ENCODE measurements at regions not wholly inside any gene's neighbourhood (a gene's known extent, or its start where the extent isn't known, plus 50 kb on each side); places are given as distances from the start of the nearest gene placed in this dataset.

GRCh38 chr20:11207749-11208502 lies 534.1 kb upstream of the JAG1 start:
- Histone ChIP-seq H3K4me1 (ENCODE audit: control insufficient read depth in 1 of 2, insufficient read depth in 2 of 2, low read depth in 1 of 2, low read length in 1 of 2) (peaks cover 3 to 17% of the 10 kb centered on the region in 2 experiments), H3K36me3 (replicated peaks in 1 of 2; ENCODE audit: control insufficient read depth in 1 of 2, insufficient read depth in 2 of 2, low read length in 1 of 2) (no peaks in the 10 kb centered on the region), H4K20me1 (ENCODE audit: insufficient read depth) (no peaks in the 10 kb centered on the region), H3K79me2 (ENCODE audit: insufficient read depth) (no peaks in the 10 kb centered on the region), H3K4me3 (ENCODE audit: low read depth in 2 of 2, low read length in 1 of 2) (no peak overlapping the region), H3K27me3 (ENCODE audit: insufficient read depth) (no peaks in the 10 kb centered on the region), H2AFZ (ENCODE audit: low read depth) (no peak overlapping the region), H3K9me3 (no peaks in the 10 kb centered on the region), H3K4me2 (peak overlapping the region; percentile 48), H3F3A (replicated peaks; ENCODE audit: insufficient read depth) (peaks cover 32% of the 10 kb centered on the region), H3K27ac (ENCODE audit: low read depth in 2 of 2, low read length in 1 of 2) (peak overlapping the region; percentile 58 to 94; a peak in 3 of 4 replicates), H3K9ac (peak overlapping the region; percentile 27; the same call in 1 of the 2 replicates), H3K9me2 (no peaks in the 10 kb centered on the region)
- DNase-seq, result no peak
- CTCF ChIA-PET, result interaction anchor here (1.2 kb wide), 1 partner anchor 655 kb away, joined by 5 read pairs; no protein-coding TSS in a partner anchor
- 6% methylated on average over 10 of the region's 10 CpGs for WGBS (ENCODE audit: low lambda C conversion rate)
- POLR2A ChIA-PET, result no interaction called here
- TF ChIP-seq, protein P1, sequence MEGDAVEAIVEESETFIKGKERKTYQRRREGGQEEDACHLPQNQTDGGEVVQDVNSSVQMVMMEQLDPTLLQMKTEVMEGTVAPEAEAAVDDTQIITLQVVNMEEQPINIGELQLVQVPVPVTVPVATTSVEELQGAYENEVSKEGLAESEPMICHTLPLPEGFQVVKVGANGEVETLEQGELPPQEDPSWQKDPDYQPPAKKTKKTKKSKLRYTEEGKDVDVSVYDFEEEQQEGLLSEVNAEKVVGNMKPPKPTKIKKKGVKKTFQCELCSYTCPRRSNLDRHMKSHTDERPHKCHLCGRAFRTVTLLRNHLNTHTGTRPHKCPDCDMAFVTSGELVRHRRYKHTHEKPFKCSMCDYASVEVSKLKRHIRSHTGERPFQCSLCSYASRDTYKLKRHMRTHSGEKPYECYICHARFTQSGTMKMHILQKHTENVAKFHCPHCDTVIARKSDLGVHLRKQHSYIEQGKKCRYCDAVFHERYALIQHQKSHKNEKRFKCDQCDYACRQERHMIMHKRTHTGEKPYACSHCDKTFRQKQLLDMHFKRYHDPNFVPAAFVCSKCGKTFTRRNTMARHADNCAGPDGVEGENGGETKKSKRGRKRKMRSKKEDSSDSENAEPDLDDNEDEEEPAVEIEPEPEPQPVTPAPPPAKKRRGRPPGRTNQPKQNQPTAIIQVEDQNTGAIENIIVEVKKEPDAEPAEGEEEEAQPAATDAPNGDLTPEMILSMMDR (IDR thresholded peaks at IDR 0.05), result peak; percentile 27; the same call in 1 of the 2 replicates
- TF ChIP-seq EZH2phosphoT487 (IDR thresholded peaks at IDR 0.05; ENCODE audit: borderline replicate concordance, low read depth), result no peak
- TF ChIP-seq YY1 (IDR thresholded peaks at IDR 0.05; ENCODE audit: low read depth), result 0 out of 2 replicates have a peak, but pooled peaks have one; percentile 25
- TF ChIP-seq FOXM1 (IDR thresholded peaks at IDR 0.05; ENCODE audit: low read depth), result 0 out of 2 replicates have a peak, but pooled peaks have one; percentile 45
- no peak for TF ChIP-seq RAD21 (IDR thresholded peaks at IDR 0.05; ENCODE audit: low read length)
- TF ChIP-seq ELF1 (IDR thresholded peaks at IDR 0.05), result no peak
- TF ChIP-seq CHD2 (IDR thresholded peaks at IDR 0.05; ENCODE audit: low read length, partially characterized antibody), result no peak
- TF ChIP-seq JUND (IDR thresholded peaks at IDR 0.05), result peak; percentile 77
- TF ChIP-seq, protein P2, sequence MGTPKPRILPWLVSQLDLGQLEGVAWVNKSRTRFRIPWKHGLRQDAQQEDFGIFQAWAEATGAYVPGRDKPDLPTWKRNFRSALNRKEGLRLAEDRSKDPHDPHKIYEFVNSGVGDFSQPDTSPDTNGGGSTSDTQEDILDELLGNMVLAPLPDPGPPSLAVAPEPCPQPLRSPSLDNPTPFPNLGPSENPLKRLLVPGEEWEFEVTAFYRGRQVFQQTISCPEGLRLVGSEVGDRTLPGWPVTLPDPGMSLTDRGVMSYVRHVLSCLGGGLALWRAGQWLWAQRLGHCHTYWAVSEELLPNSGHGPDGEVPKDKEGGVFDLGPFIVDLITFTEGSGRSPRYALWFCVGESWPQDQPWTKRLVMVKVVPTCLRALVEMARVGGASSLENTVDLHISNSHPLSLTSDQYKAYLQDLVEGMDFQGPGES (IDR thresholded peaks at IDR 0.05; ENCODE audit: low read depth, low read length), result no peak
- TF ChIP-seq, protein P3, sequence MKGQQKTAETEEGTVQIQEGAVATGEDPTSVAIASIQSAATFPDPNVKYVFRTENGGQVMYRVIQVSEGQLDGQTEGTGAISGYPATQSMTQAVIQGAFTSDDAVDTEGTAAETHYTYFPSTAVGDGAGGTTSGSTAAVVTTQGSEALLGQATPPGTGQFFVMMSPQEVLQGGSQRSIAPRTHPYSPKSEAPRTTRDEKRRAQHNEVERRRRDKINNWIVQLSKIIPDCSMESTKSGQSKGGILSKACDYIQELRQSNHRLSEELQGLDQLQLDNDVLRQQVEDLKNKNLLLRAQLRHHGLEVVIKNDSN (IDR thresholded peaks at IDR 0.05; ENCODE audit: borderline replicate concordance, low read depth), result no peak
- no peak for TF ChIP-seq SMC3 (IDR thresholded peaks at IDR 0.05; ENCODE audit: low read depth, low read length)
- peak; percentile 90 for TF ChIP-seq TCF12 (IDR thresholded peaks at IDR 0.05)
- peak in 1 of 2 experiments; percentile 67; a peak in 1 of 4 replicates for TF ChIP-seq EP300 (IDR thresholded peaks at IDR 0.05; ENCODE audit: borderline replicate concordance in 1 of 2, low read depth in 1 of 2, low read length in 1 of 2)
- no peak for TF ChIP-seq RFX5 (IDR thresholded peaks at IDR 0.05; ENCODE audit: low read length)
- peak; percentile 57 for TF ChIP-seq NFIC (IDR thresholded peaks at IDR 0.05; ENCODE audit: borderline replicate concordance)
- no peak for TF ChIP-seq RCOR1 (IDR thresholded peaks at IDR 0.05; ENCODE audit: low read length)
- peak; percentile 87 for TF ChIP-seq PBX3 (IDR thresholded peaks at IDR 0.05)
- peak; percentile 20; the same call in 1 of the 2 replicates for TF ChIP-seq TEAD4 (IDR thresholded peaks at IDR 0.05; ENCODE audit: borderline replicate concordance, insufficient read depth)
- TF ChIP-seq MAX (IDR thresholded peaks at IDR 0.05; ENCODE audit: low read depth), result peak; percentile 53; the same call in 1 of the 2 replicates
- TF ChIP-seq FOSL2 (IDR thresholded peaks at IDR 0.05; ENCODE audit: borderline replicate concordance, low read depth), result peak; percentile 89
- no peak for TF ChIP-seq USF2 (IDR thresholded peaks at IDR 0.05; ENCODE audit: borderline replicate concordance, low read depth, low read length)
- TF ChIP-seq GATA2 (CRISPR knock-in tag; IDR thresholded peaks at IDR 0.05), result no peak
- TF ChIP-seq FOXJ3 (CRISPR knock-in tag; IDR thresholded peaks at IDR 0.05), result no peak
- no peak; the same call in 1 of the 2 replicates for TF ChIP-seq TAF1 (IDR thresholded peaks at IDR 0.05; ENCODE audit: borderline replicate concordance, low read depth, low read length)
